SK-N-SH (cell line): ENCODE measurements at regions not wholly inside any gene's neighbourhood (a gene's known extent, or its start where the extent isn't known, plus 50 kb on each side); places are given as distances from the start of the nearest gene placed in this dataset.

Experiments
- CTCF ChIA-PET: fragments of 300-600, 350-600 bp; formaldehyde crosslinking; extraction: SDS; loops from one replicate; lab custom pipeline; 2021; lab: Yijun Ruan, JAX
- POLR2A ChIA-PET: fragments of 350-600 bp; sonication (Branson Sonifier 250); formaldehyde crosslinking; extraction: SDS; loops from one replicate; lab custom pipeline; 2020; ENCODE audit warnings: antibody characterized with exemption, inconsistent platforms; lab: Yijun Ruan, JAX
- DNase-seq: peaks from one replicate; pipeline ENCODE4 v3.0.0; 2012
- H2AFZ ChIP-seq: fragments of 200-600 bp; sonication (generic); 2 replicates; pipeline ENCODE4 v1.8.1; 2016; ENCODE audit warnings: antibody characterized with exemption, mild to moderate bottlenecking, low read depth
- H3F3A ChIP-seq: fragments of 200-600 bp; sonication (generic); replicated peaks from 2 replicates; pipeline ENCODE3; 2016; ENCODE audit warnings: antibody characterized with exemption, mild to moderate bottlenecking; ENCODE audit not compliant: insufficient read depth
- H3K27ac ChIP-seq, 2 experiments: fragments of 200-500 bp in 1 of 2; fragments of 200-600 bp in 1 of 2; sonication (Bioruptor generic) in 1 of 2; sonication (generic), shearing (Covaris generic) in 1 of 2; 2 replicates each; pipeline versions ENCODE4 v1.5.1 to v1.6.1; 2014 to 2016; ENCODE audit warnings: low read depth in 2 of 2, inconsistent platforms in 1 of 2, low read length in 1 of 2, mild to moderate bottlenecking in 1 of 2, mixed read lengths in 1 of 2
- H3K27me3 ChIP-seq: fragments of 200-600 bp; sonication (generic), shearing (Covaris generic); 2 replicates; pipeline ENCODE4 v1.6.1; 2016; ENCODE audit warnings: mixed run types; ENCODE audit not compliant: insufficient read depth
- H3K36me3 ChIP-seq, 2 experiments: fragments of 200-500 bp in 1 of 2; fragments of 200-600 bp in 1 of 2; sonication (Bioruptor generic) in 1 of 2; sonication (generic) in 1 of 2; replicated peaks in 1 of 2; 2 replicates each; pipeline versions ENCODE3 to v1.5.1; 2014 to 2016; ENCODE audit warnings: low read length in 1 of 2, mild to moderate bottlenecking in 1 of 2; ENCODE audit not compliant: insufficient read depth in 2 of 2, control insufficient read depth in 1 of 2
- H3K4me1 ChIP-seq, 2 experiments: fragments of 200-500 bp in 1 of 2; fragments of 200-600 bp in 1 of 2; sonication (Bioruptor generic) in 1 of 2; sonication (generic), shearing (Covaris generic) in 1 of 2; 2 replicates each; pipeline versions ENCODE4 v1.5.1 to v1.6.1; 2014 to 2016; ENCODE audit warnings: low read depth in 1 of 2, low read length in 1 of 2, mixed run types in 1 of 2; ENCODE audit not compliant: insufficient read depth in 2 of 2, control insufficient read depth in 1 of 2
- H3K4me2 ChIP-seq: fragments of 200-600 bp; sonication (generic), shearing (Covaris generic); 2 replicates; pipeline ENCODE4 v1.6.1; 2017; ENCODE audit warnings: mixed run types
- H3K4me3 ChIP-seq, 2 experiments: fragments of 200-500 bp in 1 of 2; fragments of 200-600 bp in 1 of 2; sonication (Bioruptor generic) in 1 of 2; sonication (generic), shearing (Covaris generic) in 1 of 2; 2 replicates each; pipeline versions ENCODE4 v1.5.1 to v1.8.1; 2014 to 2016; ENCODE audit warnings: low read depth in 2 of 2, inconsistent platforms in 1 of 2, low read length in 1 of 2, mild to moderate bottlenecking in 1 of 2, mixed read lengths in 1 of 2, moderate library complexity in 1 of 2
- H3K79me2 ChIP-seq: fragments of 200-600 bp; sonication (generic); 2 replicates; pipeline ENCODE4 v1.8.1; 2017; ENCODE audit warnings: mild to moderate bottlenecking; ENCODE audit not compliant: insufficient read depth
- H3K9ac ChIP-seq: fragments of 200-600 bp; sonication (generic); 2 replicates; pipeline ENCODE4 v1.6.1; 2017; ENCODE audit warnings: mixed run types
- H3K9me2 ChIP-seq: fragments of 200-600 bp; sonication (generic); 2 replicates; pipeline ENCODE4 v1.6.1; 2017; ENCODE audit warnings: mixed run types
- H3K9me3 ChIP-seq: fragments of 200-600 bp; sonication (generic); 2 replicates; pipeline ENCODE4 v1.6.1; 2017; ENCODE audit warnings: mixed run types, mild to moderate bottlenecking, moderate library complexity
- H4K20me1 ChIP-seq: fragments of 200-600 bp; sonication (generic); 2 replicates; pipeline ENCODE4 v1.6.1; 2017; ENCODE audit warnings: mild to moderate bottlenecking, mixed run types; ENCODE audit not compliant: insufficient read depth
- CHD2 ChIP-seq: fragments of 150-350 bp; IDR thresholded peaks from 2 replicates; pipeline ENCODE4 v1.6.1; 2018; ENCODE audit warnings: low read length; ENCODE audit not compliant: partially characterized antibody
- ELF1 ChIP-seq: IDR thresholded peaks from 2 replicates; pipeline ENCODE4 v1.4.0; 2012
- FOSL2 ChIP-seq: IDR thresholded peaks from 2 replicates; pipeline ENCODE4 v1.4.0; 2012; ENCODE audit warnings: low read depth, mild to moderate bottlenecking, moderate library complexity, borderline replicate concordance
- FOXJ3 ChIP-seq: sonication (generic); formaldehyde crosslinking; IDR thresholded peaks from 2 replicates; pipeline ENCODE4 v1.5.1; 2020; ENCODE audit warnings: mild to moderate bottlenecking, missing genetic modification reagents
- GABPA ChIP-seq: IDR thresholded peaks from 2 replicates; pipeline ENCODE4 v1.4.0; 2012; ENCODE audit warnings: low read depth, mild to moderate bottlenecking
- GATA2 ChIP-seq: sonication (generic); formaldehyde crosslinking; IDR thresholded peaks from 2 replicates; pipeline ENCODE4 v1.5.0; 2020; ENCODE audit warnings: mild to moderate bottlenecking, missing genetic modification reagents
- MXI1 ChIP-seq: IDR thresholded peaks from 2 replicates; pipeline ENCODE4 v1.6.1; 2012; ENCODE audit warnings: mild to moderate bottlenecking, low read depth, low read length, improper control_type of control experiment
- PBX3 ChIP-seq: IDR thresholded peaks from 2 replicates; pipeline ENCODE4; 2012
- REST ChIP-seq: IDR thresholded peaks from 2 replicates; pipeline ENCODE4 v1.6.1; 2012; ENCODE audit warnings: mild to moderate bottlenecking, low read depth, low read length, moderate library complexity
- RFX5 ChIP-seq: IDR thresholded peaks from 2 replicates; pipeline ENCODE4 v1.6.1; 2012; ENCODE audit warnings: mild to moderate bottlenecking, improper control_type of control experiment, low read length
- RXRA ChIP-seq: IDR thresholded peaks from 2 replicates; pipeline ENCODE4 v1.4.0; 2012; ENCODE audit warnings: low read depth, mild to moderate bottlenecking, borderline replicate concordance
- SIN3A ChIP-seq: IDR thresholded peaks from 2 replicates; pipeline ENCODE4 v1.6.1; 2012; ENCODE audit warnings: low read depth, mild to moderate bottlenecking, low read length, moderate library complexity, borderline replicate concordance
- TCF12 ChIP-seq: IDR thresholded peaks from 2 replicates; pipeline ENCODE4 v1.4.0; 2012
- USF1 ChIP-seq: IDR thresholded peaks from 2 replicates; pipeline ENCODE4 v1.4.0; 2012; ENCODE audit warnings: low read depth, borderline replicate concordance
- YY1 ChIP-seq: IDR thresholded peaks from 2 replicates; pipeline ENCODE4 v1.4.0; 2012; ENCODE audit warnings: low read depth, mild to moderate bottlenecking
- TF ChIP-seq, protein P1 (sequence below): fragments of 150-350 bp; IDR thresholded peaks from 2 replicates; pipeline ENCODE4 v1.6.1; 2016; ENCODE audit warnings: mild to moderate bottlenecking, low read depth, low read length
- TF ChIP-seq, protein P2 (sequence below): IDR thresholded peaks from 2 replicates; pipeline ENCODE4 v1.4.0; 2012; ENCODE audit warnings: low read depth

- Histone ChIP-seq H3F3A (no peaks in the 10 kb centered on the region), H3K9ac (no peak overlapping the region), H4K20me1 (no peaks in the 10 kb centered on the region), H3K27me3 (no peaks in the 10 kb centered on the region), H3K36me3 (no peaks in the 10 kb centered on the region), H2AFZ (no peak overlapping the region), H3K4me1 (no peaks in the 10 kb centered on the region), H3K27ac (no peak overlapping the region), H3K4me2 (no peak overlapping the region), H3K9me3 (no peaks in the 10 kb centered on the region), H3K9me2 (no peaks in the 10 kb centered on the region), H3K79me2 (no peaks in the 10 kb centered on the region), H3K4me3 (no peak overlapping the region)
- CTCF ChIA-PET = no interaction called here
- no peak for DNase-seq
- POLR2A ChIA-PET = no interaction called here
- no peak for TF ChIP-seq SIN3A
- TF ChIP-seq YY1 = no peak
- no peak for TF ChIP-seq USF1
- no peak for TF ChIP-seq RFX5
- no peak for TF ChIP-seq GATA2 (CRISPR knock-in tag)
- TF ChIP-seq, protein P1, sequence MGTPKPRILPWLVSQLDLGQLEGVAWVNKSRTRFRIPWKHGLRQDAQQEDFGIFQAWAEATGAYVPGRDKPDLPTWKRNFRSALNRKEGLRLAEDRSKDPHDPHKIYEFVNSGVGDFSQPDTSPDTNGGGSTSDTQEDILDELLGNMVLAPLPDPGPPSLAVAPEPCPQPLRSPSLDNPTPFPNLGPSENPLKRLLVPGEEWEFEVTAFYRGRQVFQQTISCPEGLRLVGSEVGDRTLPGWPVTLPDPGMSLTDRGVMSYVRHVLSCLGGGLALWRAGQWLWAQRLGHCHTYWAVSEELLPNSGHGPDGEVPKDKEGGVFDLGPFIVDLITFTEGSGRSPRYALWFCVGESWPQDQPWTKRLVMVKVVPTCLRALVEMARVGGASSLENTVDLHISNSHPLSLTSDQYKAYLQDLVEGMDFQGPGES = no peak
Measured at GRCh38 chr5:45179686-45180085, 370.9 kb downstream of the MRPS30 start.

DNA sequence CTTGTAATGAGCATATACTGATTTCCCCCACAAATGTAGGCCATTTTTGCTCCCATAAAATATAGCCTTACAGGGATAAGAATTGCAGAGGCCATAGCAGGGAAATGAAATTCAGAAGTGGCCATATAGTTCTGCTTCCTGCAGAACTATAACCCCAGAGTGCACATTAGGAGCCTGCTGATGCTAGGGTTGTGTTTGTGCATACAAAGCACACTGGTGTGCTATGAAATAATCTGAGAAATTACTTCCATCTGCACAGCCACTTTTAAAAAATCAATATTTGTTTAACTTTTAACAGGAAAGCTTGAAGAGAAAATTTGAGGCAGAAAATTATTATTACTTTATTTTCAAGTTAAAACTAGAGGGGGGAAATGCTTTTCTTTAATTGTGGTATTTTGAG, 380.3 kb downstream of the MRPS30 start:
- no peak overlapping the region for H3K9ac ChIP-seq
- H3K9me2 ChIP-seq = no peaks in the 10 kb centered on the region
- POLR2A ChIA-PET = no interaction called here
- no peak overlapping the region for H3K27ac ChIP-seq
- no peaks in the 10 kb centered on the region for H3K27me3 ChIP-seq
- no peaks in the 10 kb centered on the region for H3K9me3 ChIP-seq
- no peaks in the 10 kb centered on the region for H4K20me1 ChIP-seq
- H3K36me3 ChIP-seq = no peaks in the 10 kb centered on the region
- no peaks in the 10 kb centered on the region for H3F3A ChIP-seq
- H3K4me2 ChIP-seq = no peak overlapping the region
- TF ChIP-seq PBX3 = no peak
- TF ChIP-seq, protein P1 = no peak
- no peak for TF ChIP-seq TCF12
- no peak for TF ChIP-seq RXRA
- no peak for TF ChIP-seq GABPA
- no peak for TF ChIP-seq MXI1
- no peak for TF ChIP-seq CHD2
- TF ChIP-seq, protein P2, sequence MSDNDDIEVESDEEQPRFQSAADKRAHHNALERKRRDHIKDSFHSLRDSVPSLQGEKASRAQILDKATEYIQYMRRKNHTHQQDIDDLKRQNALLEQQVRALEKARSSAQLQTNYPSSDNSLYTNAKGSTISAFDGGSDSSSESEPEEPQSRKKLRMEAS = no peak
- TF ChIP-seq FOXJ3 (CRISPR knock-in tag) = no peak
- TF ChIP-seq REST = no peak
- no peak for TF ChIP-seq ELF1
- TF ChIP-seq FOSL2 = no peak
- no peak for TF ChIP-seq YY1
- DNase-seq = no peak
- H3K79me2 ChIP-seq = no peaks in the 10 kb centered on the region
- H3K4me1 ChIP-seq = no peaks in the 10 kb centered on the region
- H3K4me3 ChIP-seq = no peak overlapping the region
- no peak overlapping the region for H2AFZ ChIP-seq
- CTCF ChIA-PET = no interaction called here
